Colonic mucosa (tissue), 4 donors: ENCODE measurements at regions not wholly inside any gene's neighbourhood (a gene's known extent, or its start where the extent isn't known, plus 50 kb on each side); places are given as distances from the start of the nearest gene placed in this dataset.

ENCODE experiments used
- DNase-seq: peaks from one replicate; pipeline ENCODE4 v3.0.0-alpha.2; 2020
- H3K27ac ChIP-seq: fragments of 200-600 bp; one replicate; pipeline ENCODE4 v1.8.0; 2021
- H3K27me3 ChIP-seq: fragments of 200-600 bp; one replicate; pipeline ENCODE4 v1.8.0; 2021
- H3K36me3 ChIP-seq: fragments of 200-600 bp; one replicate; pipeline ENCODE4 v1.8.0; 2021
- H3K4me1 ChIP-seq: fragments of 200-600 bp; one replicate; pipeline ENCODE4 v1.8.0; 2021; ENCODE audit warnings: mild to moderate bottlenecking
- H3K4me3 ChIP-seq: fragments of 200-600 bp; one replicate; pipeline ENCODE4 v1.8.0; 2021
- H3K9ac ChIP-seq, 2 donors: one replicate each; pipeline ENCODE4 v1.7.0; 2013; ENCODE audit warnings: control low read depth in 2 of 2, low read depth in 2 of 2, low read length in 2 of 2
- H3K9me3 ChIP-seq: fragments of 200-600 bp; one replicate; pipeline ENCODE4 v1.8.0; 2021
- intact Hi-C: fragments of 100-400 bp; cut with DNase I; formaldehyde crosslinking; loops from one replicate; pipeline ENCODE4 v1.14.1; 2022
- TF ChIP-seq, protein P1 (sequence below): fragments of 200-600 bp; IDR thresholded peaks from one replicate; pipeline ENCODE4 v1.8.0; 2022; ENCODE audit warnings: antibody characterized with exemption, mild to moderate bottlenecking
- donor health status: healthy.
- donor health status: DM: no; HTN: no; CAD: no.
- donor health status: DM: no; HTN: no; CAD: no.

GRCh38 chr7:21024485-21024867, 237.8 kb upstream of the SP8 start:
- no peak overlapping the region for H3K27ac ChIP-seq
- no peak overlapping the region for H3K4me3 ChIP-seq
- no peak overlapping the region for H3K9ac ChIP-seq
- intact Hi-C loops: no loop called here
- H3K9me3 ChIP-seq: no peaks in the 10 kb centered on the region
- no peak for DNase-seq
- TF ChIP-seq, protein P1, sequence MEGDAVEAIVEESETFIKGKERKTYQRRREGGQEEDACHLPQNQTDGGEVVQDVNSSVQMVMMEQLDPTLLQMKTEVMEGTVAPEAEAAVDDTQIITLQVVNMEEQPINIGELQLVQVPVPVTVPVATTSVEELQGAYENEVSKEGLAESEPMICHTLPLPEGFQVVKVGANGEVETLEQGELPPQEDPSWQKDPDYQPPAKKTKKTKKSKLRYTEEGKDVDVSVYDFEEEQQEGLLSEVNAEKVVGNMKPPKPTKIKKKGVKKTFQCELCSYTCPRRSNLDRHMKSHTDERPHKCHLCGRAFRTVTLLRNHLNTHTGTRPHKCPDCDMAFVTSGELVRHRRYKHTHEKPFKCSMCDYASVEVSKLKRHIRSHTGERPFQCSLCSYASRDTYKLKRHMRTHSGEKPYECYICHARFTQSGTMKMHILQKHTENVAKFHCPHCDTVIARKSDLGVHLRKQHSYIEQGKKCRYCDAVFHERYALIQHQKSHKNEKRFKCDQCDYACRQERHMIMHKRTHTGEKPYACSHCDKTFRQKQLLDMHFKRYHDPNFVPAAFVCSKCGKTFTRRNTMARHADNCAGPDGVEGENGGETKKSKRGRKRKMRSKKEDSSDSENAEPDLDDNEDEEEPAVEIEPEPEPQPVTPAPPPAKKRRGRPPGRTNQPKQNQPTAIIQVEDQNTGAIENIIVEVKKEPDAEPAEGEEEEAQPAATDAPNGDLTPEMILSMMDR: no peak
- no peaks in the 10 kb centered on the region for H3K4me1 ChIP-seq
- H3K36me3 ChIP-seq: no peaks in the 10 kb centered on the region
- no peaks in the 10 kb centered on the region for H3K27me3 ChIP-seq

- Histone ChIP-seq H3K9me3 (no peaks in the 10 kb centered on the region), H3K36me3 (no peaks in the 10 kb centered on the region), H3K4me1 (no peaks in the 10 kb centered on the region), H3K27ac (no peak overlapping the region), H3K4me3 (no peak overlapping the region), H3K9ac (no peak overlapping the region), H3K27me3 (no peaks in the 10 kb centered on the region)
- intact Hi-C loops: no loop called here
- peak; percentile 26 for DNase-seq
- TF ChIP-seq, protein P1: no peak
Measured at GRCh38 chr7:21028186-21028585, 241.5 kb upstream of the SP8 start.

GRCh38 chr7:21028599-21028998, 241.9 kb upstream of the SP8 start:
- no peaks in the 10 kb centered on the region for H3K4me1 ChIP-seq
- H3K9me3 ChIP-seq: no peaks in the 10 kb centered on the region
- no peak overlapping the region for H3K27ac ChIP-seq
- intact Hi-C loops: no loop called here
- H3K27me3 ChIP-seq: no peaks in the 10 kb centered on the region
- no peak overlapping the region for H3K4me3 ChIP-seq
- no peak for DNase-seq
- H3K9ac ChIP-seq: no peak overlapping the region
- TF ChIP-seq, protein P1: no peak
- H3K36me3 ChIP-seq: no peaks in the 10 kb centered on the region

- no peak for DNase-seq
- Histone ChIP-seq H3K9ac (no peak overlapping the region), H3K4me3 (no peak overlapping the region), H3K27me3 (no peaks in the 10 kb centered on the region), H3K4me1 (no peaks in the 10 kb centered on the region), H3K9me3 (no peaks in the 10 kb centered on the region), H3K27ac (no peak overlapping the region), H3K36me3 (no peaks in the 10 kb centered on the region)
- TF ChIP-seq, protein P1: no peak
- intact Hi-C loops: no loop called here
Measured at GRCh38 chr7:21029006-21029405, 242.3 kb upstream of the SP8 start.

DNA sequence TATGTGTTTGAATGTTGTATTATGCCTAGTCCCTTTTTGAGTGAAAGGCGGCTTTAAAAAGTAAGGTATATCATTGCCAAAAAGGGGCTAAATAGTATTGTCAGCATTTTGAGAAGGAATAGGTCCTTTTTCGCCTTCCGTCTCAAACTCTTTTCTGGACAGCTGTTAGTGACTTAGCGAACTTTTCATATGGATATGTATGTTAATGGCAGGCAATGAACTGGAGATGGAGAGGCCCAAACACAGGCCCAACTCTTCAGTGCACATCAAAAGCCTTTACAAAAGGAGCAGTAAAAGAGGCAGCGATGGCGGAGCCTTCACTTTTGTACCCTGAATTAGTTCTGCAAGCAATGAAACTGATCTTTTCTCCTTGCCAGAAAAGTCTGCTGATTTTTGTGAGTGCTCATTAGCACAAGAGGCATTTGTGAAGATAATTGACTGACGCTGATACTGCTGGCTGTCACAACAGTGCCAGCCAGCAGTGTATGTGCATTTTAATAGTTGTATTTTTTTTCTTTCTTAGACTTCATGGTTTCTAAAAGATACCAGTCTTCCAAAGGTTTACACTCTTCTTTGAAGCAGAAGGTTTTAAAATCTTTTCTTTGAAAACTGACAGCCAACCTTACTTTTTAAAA, 243.7 kb upstream of the SP8 start:
- TF ChIP-seq, protein P1: no peak
- H3K27me3 ChIP-seq: no peaks in the 10 kb centered on the region
- DNase-seq: no peak
- no peaks in the 10 kb centered on the region for H3K36me3 ChIP-seq
- H3K4me1 ChIP-seq: no peaks in the 10 kb centered on the region
- intact Hi-C loops: no loop called here
- H3K9me3 ChIP-seq: no peaks in the 10 kb centered on the region
- H3K9ac ChIP-seq: no peak overlapping the region
- H3K4me3 ChIP-seq: no peak overlapping the region
- no peak overlapping the region for H3K27ac ChIP-seq
